IMR-90 (cell line): ENCODE measurements at regions not wholly inside any gene's neighbourhood (a gene's known extent, or its start where the extent isn't known, plus 50 kb on each side); places are given as distances from the start of the nearest gene placed in this dataset.

ENCODE experiments used
- ATAC-seq: fragments of 200-7000 bp; cut with Tn5 transposase; 2 replicates; pipeline ENCODE4 v1.9.1; 2020; ENCODE audit warnings: low read depth, mild to moderate bottlenecking, moderate library complexity
- BruUV-seq: library from RNA; stranded (reverse); fragments of 400-500 nt; replicated peaks from 2 replicates; lab custom pipeline; 2021; lab: Mats Ljungman, UMichigan
- CTCF ChIA-PET: fragments of 300-600 bp; formaldehyde crosslinking; extraction: SDS; loops from one replicate; lab custom pipeline; 2021; ENCODE audit warnings: antibody characterized with exemption; lab: Yijun Ruan, JAX
- POLR2A ChIA-PET: fragments of 300-600 bp; sonication (Branson Sonifier 250); formaldehyde crosslinking; loops from one replicate; lab custom pipeline; 2022; ENCODE audit warnings: antibody characterized with exemption; ENCODE audit not compliant: unreplicated experiment; lab: Charles Lee
- DNase-seq: peaks from one replicate; pipeline ENCODE4 v3.0.0; 2013
- H2AFZ ChIP-seq: replicated peaks from 2 replicates; pipeline ENCODE3; 2013; ENCODE audit warnings: low read length, mild to moderate bottlenecking; ENCODE audit not compliant: poor library complexity
- H2AK5ac ChIP-seq: 2 replicates; pipeline ENCODE4 v1.6.1; 2013; ENCODE audit warnings: low read depth, low read length, inconsistent platforms
- H2AK9ac ChIP-seq: replicated peaks from 2 replicates; pipeline ENCODE3; 2013; ENCODE audit warnings: mild to moderate bottlenecking, low read depth, low read length, moderate library complexity; ENCODE audit not compliant: poor library complexity
- H2BK120ac ChIP-seq: 2 replicates; pipeline ENCODE4 v1.6.1; 2013; ENCODE audit warnings: low read depth, low read length, inconsistent platforms
- H2BK15ac ChIP-seq: 3 replicates; pipeline ENCODE4 v1.6.1; 2013; ENCODE audit warnings: low read depth, low read length, inconsistent platforms
- H2BK20ac ChIP-seq: 2 replicates; pipeline ENCODE4 v1.6.1; 2013; ENCODE audit warnings: low read depth, mild to moderate bottlenecking, inconsistent platforms, low read length, moderate library complexity
- H2BK5ac ChIP-seq: 2 replicates; pipeline ENCODE4 v1.6.1; 2013; ENCODE audit warnings: mild to moderate bottlenecking, low read depth, low read length, inconsistent platforms; ENCODE audit not compliant: poor library complexity, severe bottlenecking
- H3K14ac ChIP-seq: replicated peaks from 2 replicates; pipeline ENCODE4 v1.6.1; 2013; ENCODE audit warnings: low read depth, low read length, inconsistent platforms
- H3K18ac ChIP-seq: 2 replicates; pipeline ENCODE4 v1.6.1; 2013; ENCODE audit warnings: low read depth, low read length, control low read depth
- H3K23ac ChIP-seq: 2 replicates; pipeline ENCODE4 v1.6.1; 2013; ENCODE audit warnings: low read depth, low read length, inconsistent platforms
- H3K27ac ChIP-seq: 2 replicates; pipeline ENCODE4 v1.5.1; 2013; ENCODE audit warnings: mild to moderate bottlenecking, control low read depth, low read length; ENCODE audit not compliant: insufficient read depth
- H3K27me3 ChIP-seq: 2 replicates; pipeline ENCODE4 v1.6.1; 2013; ENCODE audit warnings: low read length; ENCODE audit not compliant: control insufficient read depth, insufficient read depth
- H3K36me3 ChIP-seq: 2 replicates; pipeline ENCODE4 v1.6.1; 2013; ENCODE audit warnings: low read length, mixed read lengths; ENCODE audit not compliant: control insufficient read depth, insufficient read depth
- H3K4ac ChIP-seq: 2 replicates; pipeline ENCODE4 v1.6.1; 2013; ENCODE audit warnings: low read depth, low read length, inconsistent platforms
- H3K4me1 ChIP-seq: 2 replicates; pipeline ENCODE4 v1.6.1; 2013; ENCODE audit warnings: low read length, mixed read lengths; ENCODE audit not compliant: control insufficient read depth, insufficient read depth
- H3K4me2 ChIP-seq: 2 replicates; pipeline ENCODE4 v1.6.1; 2013; ENCODE audit warnings: low read depth, mild to moderate bottlenecking, control low read depth, low read length, moderate library complexity
- H3K4me3 ChIP-seq: 2 replicates; pipeline ENCODE4 v1.5.1; 2013; ENCODE audit warnings: low read depth, mild to moderate bottlenecking, control low read depth, low read length, moderate library complexity; ENCODE audit not compliant: insufficient read depth
- H3K56ac ChIP-seq: 2 replicates; pipeline ENCODE4 v1.6.1; 2013; ENCODE audit warnings: low read length, inconsistent platforms; ENCODE audit not compliant: insufficient read depth; ENCODE audit errors: extremely low read depth
- H3K79me1 ChIP-seq, 2 experiments: 2 replicates each; pipeline ENCODE4 v1.6.1; 2013; ENCODE audit warnings: low read length in 2 of 2, inconsistent platforms in 1 of 2, low read depth in 1 of 2
- H3K9ac ChIP-seq: 2 replicates; pipeline ENCODE4 v1.6.1; 2013; ENCODE audit warnings: low read depth, low read length, control low read depth
- H3K9me1 ChIP-seq: 2 replicates; pipeline ENCODE4 v1.6.1; 2013; ENCODE audit warnings: low read length, inconsistent platforms; ENCODE audit not compliant: insufficient read depth
- H3K9me3 ChIP-seq: 2 replicates; pipeline ENCODE4 v1.6.1; 2013; ENCODE audit warnings: low read length; ENCODE audit not compliant: control insufficient read depth, insufficient read depth
- H4K20me1 ChIP-seq: 2 replicates; pipeline ENCODE4 v1.6.1; 2013; ENCODE audit warnings: low read length, inconsistent platforms; ENCODE audit not compliant: insufficient read depth
- H4K5ac ChIP-seq: 2 replicates; pipeline ENCODE4 v1.6.1; 2013; ENCODE audit warnings: mild to moderate bottlenecking, low read depth, low read length, control low read depth
- H4K8ac ChIP-seq, 2 experiments: 2 replicates each; pipeline ENCODE4 v1.6.1; 2013; ENCODE audit warnings: low read depth in 2 of 2, low read length in 2 of 2, control low read depth in 1 of 2, inconsistent platforms in 1 of 2
- H4K91ac ChIP-seq: 2 replicates; pipeline ENCODE4 v1.6.1; 2013; ENCODE audit warnings: low read depth, low read length, inconsistent platforms; ENCODE audit not compliant: insufficient read depth
- BHLHE40 ChIP-seq: fragments of 150-350 bp; IDR thresholded peaks from 2 replicates; pipeline ENCODE4 v1.6.1; 2016; ENCODE audit warnings: mild to moderate bottlenecking, low read depth, low read length
- CEBPB ChIP-seq: IDR thresholded peaks from 2 replicates; pipeline ENCODE4 v1.6.1; 2012; ENCODE audit warnings: low read depth, low read length, improper control_type of control experiment
- CHD1 ChIP-seq: IDR thresholded peaks from 2 replicates; pipeline ENCODE4 v1.6.1; 2012; ENCODE audit warnings: low read depth, low read length, improper control_type of control experiment
- CTCF ChIP-seq: conservative IDR thresholded peaks from 2 replicates; pipeline ENCODE4 v1.5.1; 2012; ENCODE audit warnings: mild to moderate bottlenecking, low read depth, low read length, improper control_type of control experiment
- FOS ChIP-seq: fragments of 150-350 bp; IDR thresholded peaks from 2 replicates; pipeline ENCODE4 v1.6.1; 2016; ENCODE audit warnings: low read depth, low read length
- MAFK ChIP-seq: IDR thresholded peaks from 2 replicates; pipeline ENCODE4 v1.6.1; 2012; ENCODE audit warnings: low read depth, low read length, improper control_type of control experiment
- MAZ ChIP-seq: IDR thresholded peaks from 2 replicates; pipeline ENCODE4 v1.6.1; 2012; ENCODE audit warnings: low read depth, mild to moderate bottlenecking, low read length, improper control_type of control experiment, moderate library complexity, borderline replicate concordance
- MXI1 ChIP-seq: IDR thresholded peaks from 2 replicates; pipeline ENCODE4 v1.6.1; 2012; ENCODE audit warnings: low read depth, mild to moderate bottlenecking, low read length, moderate library complexity, borderline replicate concordance
- POLR2A ChIP-seq: IDR thresholded peaks from 2 replicates; pipeline ENCODE4 v1.6.1; 2012; ENCODE audit warnings: mild to moderate bottlenecking, low read depth, low read length
- RAD21 ChIP-seq: IDR thresholded peaks from 2 replicates; pipeline ENCODE4 v1.6.1; 2012; ENCODE audit warnings: low read length, improper control_type of control experiment
- RCOR1 ChIP-seq: IDR thresholded peaks from 2 replicates; pipeline ENCODE4 v1.6.1; 2012; ENCODE audit warnings: mild to moderate bottlenecking, low read length, improper control_type of control experiment; ENCODE audit not compliant: insufficient replicate concordance
- RFX5 ChIP-seq: IDR thresholded peaks from 2 replicates; pipeline ENCODE4 v1.8.0; 2012; ENCODE audit warnings: low read depth, mild to moderate bottlenecking, low read length, moderate library complexity
- SMC3 ChIP-seq: fragments of 150-350 bp; IDR thresholded peaks from 2 replicates; pipeline ENCODE4 v1.6.1; 2016; ENCODE audit warnings: low read depth, mild to moderate bottlenecking, antibody characterized with exemption, low read length, moderate library complexity
- WGBS, 2 experiments: methylation state at CpG; one replicate each; pipeline versions ENCODE4 v1.1.5 to v1.1.7; 2013; ENCODE audit warnings: missing lambda C conversion rate in 2 of 2; ENCODE audit not compliant: insufficient read length in 1 of 2; ENCODE audit errors: extremely low coverage in 2 of 2; 5-methylcytosine and 5-hydroxymethylcytosine counted together
- dilution Hi-C: fragments of 300-500 bp; cut with HindIII; formaldehyde crosslinking; loops from one replicate; pipeline ENCODE4 v1.14.3; 2018; ENCODE audit warnings: low sequenced_read_pairs; ENCODE audit not compliant: unreplicated experiment
- in situ Hi-C: fragments of 300-500 bp; cut with MboI; formaldehyde crosslinking; loops from 3 replicates; pipeline ENCODE4 v1.14.3; 2019; ENCODE audit warnings: low sequenced_read_pairs, inconsistent platforms, mixed read lengths
- intact Hi-C: fragments of 100-400 bp; cut with micrococcal nuclease; formaldehyde crosslinking; loops from 2 replicates; pipeline ENCODE4 v1.10.0; 2022

- no peak overlapping the region for H4K5ac ChIP-seq
- no peak overlapping the region for H2BK5ac ChIP-seq
- dilution Hi-C loops, result no loop called here
- H3K36me3 ChIP-seq, result no peaks in the 10 kb centered on the region
- no CpG with 5 or more reads among the region's 1 CpG for WGBS, 2 experiments
- H4K91ac ChIP-seq, result no peak overlapping the region
- ChIA-PET CTCF (no interaction called here), POLR2A (no interaction called here)
- H2BK20ac ChIP-seq, result no peak overlapping the region
- H3K4me1 ChIP-seq, result no peaks in the 10 kb centered on the region
- no peaks in the 10 kb centered on the region for H3K9me3 ChIP-seq
- DNase-seq (no peak), ATAC-seq (no peak)
- H2BK120ac ChIP-seq, result no peak overlapping the region
- no peak overlapping the region for H3K9ac ChIP-seq
- H3K23ac ChIP-seq, result no peak overlapping the region
- no peak overlapping the region for H3K14ac ChIP-seq
- in situ Hi-C loops, result no loop called here
- no peaks in the 10 kb centered on the region for H3K9me1 ChIP-seq
- H2AK9ac ChIP-seq, result no peak overlapping the region
- H2AK5ac ChIP-seq, result no peak overlapping the region
- BruUV-seq, result no TSS peak
- no peak overlapping the region for H3K4me2 ChIP-seq
- H2AFZ ChIP-seq, result no peak overlapping the region
- H3K56ac ChIP-seq, result no peak overlapping the region
- no peaks in the 10 kb centered on the region for H4K20me1 ChIP-seq
- no peaks in the 10 kb centered on the region for H3K79me1 ChIP-seq
- no peak overlapping the region for H3K4ac ChIP-seq
- no peak overlapping the region for H3K27ac ChIP-seq
- no peak overlapping the region for H4K8ac ChIP-seq
- no peak overlapping the region for H2BK15ac ChIP-seq
- no peak for TF ChIP-seq CTCF
- no peak for TF ChIP-seq FOS
- no peak for TF ChIP-seq RFX5
- no peak for TF ChIP-seq CHD1
- no peak for TF ChIP-seq POLR2A
- no peak for TF ChIP-seq MAFK
- TF ChIP-seq BHLHE40, result no peak
- no peak for TF ChIP-seq CEBPB
- no peak for TF ChIP-seq RCOR1
- TF ChIP-seq RAD21, result no peak
- no peak for TF ChIP-seq SMC3
- TF ChIP-seq MAZ, result no peak
- TF ChIP-seq MXI1, result no peak
- H3K4me3 ChIP-seq, result no peak overlapping the region
- no peaks in the 10 kb centered on the region for H3K27me3 ChIP-seq
- intact Hi-C loops, result no loop called here
- H3K18ac ChIP-seq, result no peak overlapping the region
These were observed 51.5 kb upstream of the MTNR1B start for GRCh38 chr11:92917927-92918326.
